GM18858 (cell line): ENCODE measurements at regions not wholly inside any gene's neighbourhood (a gene's known extent, or its start where the extent isn't known, plus 50 kb on each side); places are given as distances from the start of the nearest gene placed in this dataset.
"Not testable (repeated sequence)": the region's sequence is repeated elsewhere in the genome, so short reads cannot be mapped to it uniquely, and the experiment has no call there.

Experiments
- ATAC-seq: cut with Tn5 transposase; IDR thresholded peaks from one replicate; pipeline ENCODE4 v1.9.1; 2021; ENCODE audit not compliant: unreplicated experiment

GRCh38 chr12:19665121-19665900, 226.0 kb downstream of the AEBP2 start:
- ATAC-seq: no peak

- no peak for ATAC-seq
These were observed 226.8 kb downstream of the AEBP2 start for GRCh38 chr12:19666070-19666469.

- no peak for ATAC-seq
These were observed 230.5 kb downstream of the AEBP2 start for GRCh38 chr12:19669793-19670192.

- ATAC-seq: no peak
These were observed 232.4 kb downstream of the AEBP2 start for GRCh38 chr12:19671695-19672094.

GRCh38 chr12:19674437-19674836, 235.1 kb downstream of the AEBP2 start:
- ATAC-seq: no peak

- ATAC-seq: peak; percentile 70
These were observed 236.1 kb downstream of the AEBP2 start for GRCh38 chr12:19675361-19675760.

- ATAC-seq: not testable (repeated sequence)
These were observed 239.2 kb downstream of the AEBP2 start for GRCh38 chr12:19678501-19678900.

- no peak for ATAC-seq
These were observed 241.7 kb downstream of the AEBP2 start for GRCh38 chr12:19681007-19681406.

GRCh38 chr12:19683178-19683927, 244.1 kb downstream of the AEBP2 start:
- no peak for ATAC-seq

GRCh38 chr12:19687371-19687770, 248.1 kb downstream of the AEBP2 start:
- no peak for ATAC-seq

- no peak for ATAC-seq
These were observed 249.2 kb downstream of the AEBP2 start for GRCh38 chr12:19688532-19688931.

- ATAC-seq: no peak
These were observed 249.9 kb downstream of the AEBP2 start for GRCh38 chr12:19689226-19689625.

GRCh38 chr12:19689801-19690472, 250.6 kb downstream of the AEBP2 start:
- ATAC-seq: no peak

- no peak for ATAC-seq
These were observed 252.8 kb downstream of the AEBP2 start for GRCh38 chr12:19692091-19692490.

- ATAC-seq: no peak
These were observed 253.3 kb downstream of the AEBP2 start for GRCh38 chr12:19692566-19692965.

GRCh38 chr12:19694627-19695026, 255.3 kb downstream of the AEBP2 start:
- ATAC-seq: no peak

GRCh38 chr12:19695244-19696098, 256.2 kb downstream of the AEBP2 start:
- ATAC-seq: no peak

- ATAC-seq: no peak
These were observed 261.7 kb downstream of the AEBP2 start for GRCh38 chr12:19700969-19701368.

GRCh38 chr12:19704966-19705365, 265.7 kb downstream of the AEBP2 start:
- no peak for ATAC-seq

GRCh38 chr12:19706936-19707335, 267.6 kb downstream of the AEBP2 start:
- ATAC-seq: no peak

- no peak for ATAC-seq
These were observed 268.7 kb downstream of the AEBP2 start for GRCh38 chr12:19707948-19708409.
